ENCODE measurements at regions not wholly inside any gene's neighbourhood (a gene's known extent, or its start where the extent isn't known, plus 50 kb on each side); places are given as distances from the start of the nearest gene placed in this dataset.

GRCh38 chr5:10017786-10018185 is 231.9 kb downstream of the ATPSCKMT start:
- DNase-seq (ENCODE audit: low read depth), result no peak

DNA sequence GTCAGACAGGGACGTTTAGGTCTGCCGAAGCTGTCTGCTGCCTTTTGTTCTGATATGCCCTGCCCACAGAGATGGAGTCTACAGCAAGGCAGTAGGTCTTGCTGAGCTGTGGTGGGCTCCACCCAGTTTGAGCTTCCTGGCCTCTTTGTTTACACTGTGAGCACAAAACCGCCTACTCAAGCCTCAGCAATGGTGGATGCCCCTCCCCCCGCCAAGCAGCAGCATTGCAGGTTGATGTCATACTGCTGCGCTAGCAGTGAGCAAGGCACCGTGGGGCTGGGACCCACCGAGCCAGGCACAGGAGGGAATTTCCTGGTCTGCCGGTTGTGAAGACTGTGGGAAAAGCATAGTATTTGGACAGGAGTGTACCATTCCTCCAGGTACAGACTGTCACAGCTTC is 233.1 kb downstream of the ATPSCKMT start:
- peak; percentile 72 for DNase-seq (ENCODE audit: low read depth)

- DNase-seq (ENCODE audit: low read depth), result peak; percentile 62
Observed at GRCh38 chr5:10015681-10016080, 234.0 kb downstream of the ATPSCKMT start.

GRCh38 chr5:10009802-10010201 is 239.9 kb downstream of the ATPSCKMT start:
- DNase-seq (ENCODE audit: low read depth), result no peak

GRCh38 chr5:9987101-9987500 is 262.6 kb downstream of the ATPSCKMT start:
- no peak for DNase-seq (ENCODE audit: low read depth)

DNA sequence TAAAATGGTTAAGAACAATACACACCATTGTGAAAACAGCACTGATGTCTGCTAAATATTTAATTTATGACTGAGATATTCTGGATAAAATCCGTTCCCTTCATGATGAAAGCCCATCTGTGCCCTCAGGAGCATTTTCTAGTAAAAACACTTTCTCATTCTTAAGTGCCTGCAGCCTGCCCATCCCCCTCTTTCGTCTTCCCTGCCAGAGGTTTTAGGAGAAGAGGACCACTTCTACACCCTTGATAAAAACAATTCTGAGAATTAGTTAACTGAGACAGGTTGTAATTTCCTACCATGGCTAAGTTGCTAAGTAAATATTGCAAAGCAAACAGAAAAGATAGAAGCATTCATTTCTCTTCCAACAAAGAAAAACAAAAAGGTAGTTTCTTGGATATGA is 272.6 kb downstream of the ATPSCKMT start:
- no peak for DNase-seq (ENCODE audit: low read depth)

- DNase-seq (ENCODE audit: low read depth), result no peak
Observed at GRCh38 chr5:9976621-9977020, 273.1 kb downstream of the ATPSCKMT start.

- no peak for DNase-seq (ENCODE audit: low read depth)
Observed at GRCh38 chr5:9972059-9972458, 277.6 kb downstream of the ATPSCKMT start.

DNA sequence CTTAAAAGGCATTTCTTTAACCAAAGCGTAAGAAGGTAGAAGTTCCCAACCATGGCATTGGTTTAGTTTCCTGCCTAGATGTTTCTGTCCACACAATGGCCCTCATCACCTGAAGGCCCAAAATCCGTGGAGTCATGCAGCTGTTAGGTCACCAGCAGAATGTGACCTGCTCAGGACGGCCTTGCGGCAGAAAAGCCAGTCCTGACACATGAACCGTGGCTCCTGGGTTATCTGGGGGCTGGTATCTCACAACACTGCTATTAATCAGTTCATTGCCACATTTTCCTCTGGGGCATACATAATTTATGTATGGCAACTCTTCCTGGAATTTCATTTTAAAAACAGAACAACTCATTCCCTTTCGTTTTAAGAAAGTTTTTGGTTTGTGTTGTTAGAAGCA is 278.4 kb downstream of the ATPSCKMT start:
- DNase-seq (ENCODE audit: low read depth), result no peak

DNA sequence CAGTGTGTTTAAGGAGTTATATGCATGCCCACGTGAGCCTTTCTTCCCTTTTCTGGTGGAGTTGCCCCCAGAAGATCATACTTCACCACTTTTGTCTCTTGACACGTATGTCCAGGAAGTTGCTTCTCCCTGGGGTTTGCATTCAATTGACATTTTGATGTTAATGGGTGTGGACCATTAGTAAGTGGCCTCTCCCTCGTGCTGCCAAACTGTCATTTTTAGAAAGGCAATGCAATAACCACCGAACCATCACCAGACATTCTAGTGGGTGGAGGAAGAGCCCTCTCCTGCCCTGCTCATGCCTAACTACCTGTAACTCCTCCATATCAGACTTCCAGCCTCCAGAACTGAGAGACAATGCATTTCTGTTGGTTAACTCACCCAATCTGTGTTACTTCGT is 290.8 kb downstream of the ATPSCKMT start:
- no peak for DNase-seq (ENCODE audit: low read depth)

- DNase-seq (ENCODE audit: low read depth), result no peak
Observed at GRCh38 chr5:9957214-9957613, 292.5 kb downstream of the ATPSCKMT start.

GRCh38 chr5:9956725-9957124 is 293.0 kb downstream of the ATPSCKMT start:
- DNase-seq (ENCODE audit: low read depth), result no peak

GRCh38 chr5:9955586-9955985 is 294.1 kb downstream of the ATPSCKMT start:
- DNase-seq (ENCODE audit: low read depth), result no peak

DNA sequence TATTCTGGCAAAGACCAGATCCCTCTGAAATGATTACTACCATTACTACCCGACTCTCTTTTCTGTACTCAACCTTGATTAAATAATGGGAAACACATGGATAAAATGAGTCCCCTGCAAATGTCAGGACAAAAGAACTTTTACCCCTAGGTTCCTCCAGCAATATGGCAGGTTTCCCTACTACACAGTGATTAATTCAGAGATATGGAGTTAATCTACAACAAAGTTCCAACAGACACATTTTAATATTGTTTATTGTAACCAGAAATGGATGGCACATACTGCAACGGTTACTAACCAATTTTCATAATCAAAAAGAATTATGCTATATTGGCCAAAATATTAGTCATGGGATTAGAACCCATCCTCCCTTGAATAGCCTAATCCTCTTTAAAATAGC is 294.8 kb downstream of the ATPSCKMT start:
- DNase-seq (ENCODE audit: low read depth), result no peak

- DNase-seq (ENCODE audit: low read depth), result no peak
Observed at GRCh38 chr5:9953691-9954090, 296.0 kb downstream of the ATPSCKMT start.

DNA sequence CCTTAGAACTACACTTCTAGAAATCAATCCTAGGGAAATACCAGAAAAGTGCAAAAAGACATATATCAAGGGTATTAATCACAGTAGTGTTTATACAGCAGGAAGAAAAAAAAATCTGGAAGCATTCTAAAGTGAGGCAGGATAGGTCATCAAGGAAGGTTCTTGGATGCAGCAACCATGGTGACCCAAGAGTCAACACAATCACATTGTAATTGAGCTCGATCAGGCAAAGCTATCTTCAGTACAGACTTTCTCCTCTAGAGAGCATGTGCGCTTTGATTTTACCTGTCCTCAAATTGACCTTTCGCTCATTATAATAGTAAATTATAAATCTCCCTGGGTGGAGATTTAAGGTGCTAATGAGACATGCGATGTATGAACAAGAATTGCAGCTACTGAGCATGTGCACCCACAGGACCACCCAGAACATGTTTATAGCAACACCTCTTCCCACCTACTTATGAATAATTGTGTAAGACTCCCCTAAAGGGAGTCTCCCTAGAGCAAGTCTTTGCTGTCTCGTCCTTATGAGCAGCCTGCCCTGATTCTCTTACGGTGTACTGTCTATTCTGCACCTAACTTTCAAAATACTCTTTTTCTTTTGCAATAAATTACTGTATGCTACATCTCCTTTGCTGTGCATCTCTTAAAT is 297.7 kb downstream of the ATPSCKMT start:
- no peak for DNase-seq (ENCODE audit: low read depth)

- no peak for DNase-seq (ENCODE audit: low read depth)
Observed at GRCh38 chr5:9947944-9948343, 301.7 kb downstream of the ATPSCKMT start.

DNA sequence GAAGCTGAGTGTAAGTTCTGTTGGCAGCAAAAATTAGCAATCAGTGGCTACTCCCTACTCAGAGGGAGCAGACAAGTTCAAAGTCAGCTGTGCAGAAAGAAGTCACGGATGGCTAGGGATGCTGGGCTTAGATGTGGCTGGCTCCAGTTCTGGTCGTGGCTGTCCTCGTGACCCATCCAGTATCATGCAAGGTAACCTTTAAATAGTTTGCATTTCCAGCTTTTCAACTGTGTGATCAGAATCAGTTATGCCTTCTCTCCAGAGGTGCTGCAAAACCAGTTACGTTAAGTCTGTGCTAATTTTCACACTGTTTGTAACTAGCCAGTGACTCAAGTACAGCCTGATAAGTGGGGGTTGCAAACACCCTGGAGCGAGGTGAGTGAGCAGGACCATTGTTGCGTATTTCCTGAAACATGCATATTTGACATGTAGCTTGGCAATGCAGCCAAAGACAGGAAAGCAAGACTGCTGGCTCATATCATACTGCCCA is 302.4 kb downstream of the ATPSCKMT start:
- peak; percentile 44 for DNase-seq (ENCODE audit: low read depth)

DNA sequence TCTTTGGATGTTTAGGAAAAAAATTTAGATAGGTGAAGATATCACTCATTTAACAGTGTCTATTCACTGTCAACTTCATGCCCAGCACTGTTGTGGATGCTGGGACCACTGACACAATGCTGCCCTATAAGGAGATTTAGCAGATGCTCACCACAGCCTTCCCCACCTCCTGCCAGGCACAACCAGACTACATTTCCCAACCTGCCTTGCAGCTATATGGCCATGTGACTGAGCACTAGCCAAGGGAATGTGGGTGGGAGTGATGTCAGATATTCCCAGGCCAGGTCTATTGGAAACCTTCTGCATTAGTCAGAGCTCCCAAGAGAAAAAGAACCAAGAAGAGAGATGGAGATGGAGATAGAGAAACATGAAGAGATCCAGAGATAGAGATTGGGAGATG is 302.6 kb upstream of the TAS2R1 start:
- DNase-seq (ENCODE audit: low read depth), result peak; percentile 66

DNA sequence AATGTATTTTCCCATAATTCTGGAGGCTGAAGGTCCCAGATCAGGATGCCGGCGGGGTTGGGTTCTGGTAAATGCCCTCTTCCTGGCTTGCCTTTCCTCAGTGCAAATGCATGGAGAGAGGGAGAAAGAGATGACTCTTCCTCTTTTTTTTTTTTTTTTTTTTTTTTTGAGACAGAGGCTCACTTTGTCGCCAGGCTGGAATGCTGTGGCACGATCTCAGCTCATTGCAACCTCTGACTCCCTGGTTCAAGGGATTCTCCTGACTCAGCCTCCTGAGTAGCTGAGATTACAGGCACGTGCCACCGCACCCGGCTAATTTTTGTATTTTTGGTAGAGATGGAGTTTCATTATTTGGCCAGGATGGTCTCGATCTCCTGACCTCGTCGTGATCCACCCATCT is 300.0 kb upstream of the TAS2R1 start:
- no peak for DNase-seq (ENCODE audit: low read depth)

DNA sequence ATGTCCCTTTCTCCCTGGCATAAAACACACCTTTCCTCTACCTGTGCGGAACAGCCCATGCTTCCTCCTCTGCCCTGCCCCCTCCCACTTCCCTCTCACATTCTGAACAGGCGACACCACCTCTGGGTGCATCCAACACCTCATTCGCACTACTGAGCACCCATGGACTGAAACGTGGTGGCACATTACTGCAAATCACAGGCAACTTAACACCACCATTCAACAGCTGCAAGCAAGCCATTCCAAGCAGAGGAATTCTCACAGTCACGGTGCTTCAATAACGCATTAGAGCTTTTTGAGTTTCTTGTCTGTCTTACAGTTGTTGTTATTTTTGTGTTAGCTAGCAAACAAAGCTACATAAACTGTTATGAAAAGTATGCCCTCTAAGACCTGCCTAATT is 298.2 kb upstream of the TAS2R1 start:
- no peak for DNase-seq (ENCODE audit: low read depth)

- peak; percentile 49 for DNase-seq (ENCODE audit: low read depth)
Observed at GRCh38 chr5:9927521-9927997, 297.4 kb upstream of the TAS2R1 start.

DNA sequence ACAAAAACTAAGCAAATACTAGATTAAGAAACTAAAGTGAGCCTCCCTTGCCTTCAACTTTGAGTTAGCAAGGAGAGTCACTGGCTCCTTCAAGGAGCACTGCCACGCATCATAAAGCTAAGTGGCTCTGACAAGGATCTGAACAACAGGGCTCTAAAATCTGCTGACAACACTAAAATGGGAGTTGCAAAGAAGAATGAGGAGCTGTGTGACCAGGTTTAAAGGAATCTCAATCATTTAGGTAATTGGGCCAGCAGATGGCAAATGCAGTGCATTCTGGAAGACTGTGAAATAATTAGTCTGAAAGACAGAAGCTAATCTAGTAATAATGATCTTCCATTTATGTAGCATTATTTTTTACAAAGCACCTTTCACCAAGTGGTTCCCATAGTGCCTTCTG is 297.0 kb upstream of the TAS2R1 start:
- peak; percentile 50 for DNase-seq (ENCODE audit: low read depth)

DNA sequence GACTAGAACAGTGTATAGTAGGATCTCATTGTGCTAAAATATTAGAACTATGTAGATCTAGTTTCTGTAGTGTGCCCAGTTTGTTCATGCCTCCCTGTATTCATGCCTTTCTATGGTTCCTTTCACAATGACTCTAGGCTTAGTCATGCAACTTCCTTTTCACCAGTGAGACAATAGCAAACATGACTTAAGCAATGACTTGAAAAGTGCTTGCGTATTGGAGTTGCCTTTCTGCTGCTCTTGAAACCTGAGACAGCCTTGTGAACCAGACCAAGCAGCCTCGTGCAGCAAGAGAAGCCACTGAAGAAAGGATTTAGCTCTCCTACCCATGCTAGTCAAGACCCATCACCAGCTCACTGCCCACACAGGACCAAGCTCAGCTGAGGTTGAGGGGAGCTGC is 294.5 kb upstream of the TAS2R1 start:
- DNase-seq (ENCODE audit: low read depth), result peak; percentile 99
